Stimulated activated naive CD8-positive, alpha-beta T cell treated with anti-CD3 and anti-CD28 coated beads, Interleukin-15, Interleukin-2, amounts not matched to agents 100 ng/mL and 50 ng/mL, for 24 hours (primary cell): ENCODE measurements at regions not wholly inside any gene's neighbourhood (a gene's known extent, or its start where the extent isn't known, plus 50 kb on each side); places are given as distances from the start of the nearest gene placed in this dataset.

Experiments
- H3K27ac Mint-ChIP-seq: one replicate; pipeline ENCODE4 v1.8.0; 2021; ENCODE audit warnings: mild to moderate bottlenecking, mixed read lengths
- H3K27me3 Mint-ChIP-seq: one replicate; pipeline ENCODE4 v1.8.0; 2021; ENCODE audit warnings: mixed read lengths
- H3K36me3 Mint-ChIP-seq: one replicate; pipeline ENCODE4 v1.8.0; 2021; ENCODE audit warnings: low read depth, mixed read lengths
- H3K4me1 Mint-ChIP-seq: one replicate; pipeline ENCODE4 v1.8.0; 2021; ENCODE audit warnings: low read depth, mixed read lengths
- H3K4me3 Mint-ChIP-seq: one replicate; pipeline ENCODE4 v1.8.0; 2021; ENCODE audit warnings: mild to moderate bottlenecking, mixed read lengths
- H3K9me3 Mint-ChIP-seq: one replicate; pipeline ENCODE4 v1.8.0; 2021; ENCODE audit warnings: mixed read lengths

GRCh38 chr2:145020694-145021093, 500.8 kb upstream of the ZEB2 start:
- H3K27me3 Mint-ChIP-seq = peaks cover 3% of the 10 kb centered on the region
- H3K4me1 Mint-ChIP-seq = no peaks in the 10 kb centered on the region

GRCh38 chr2:145020139-145020538, 500.2 kb upstream of the ZEB2 start:
- H3K9me3 Mint-ChIP-seq = no peaks in the 10 kb centered on the region
- peaks cover 3% of the 10 kb centered on the region for H3K27me3 Mint-ChIP-seq
- no peaks in the 10 kb centered on the region for H3K36me3 Mint-ChIP-seq
- no peaks in the 10 kb centered on the region for H3K4me1 Mint-ChIP-seq
- no peak overlapping the region for H3K4me3 Mint-ChIP-seq
- no peak overlapping the region for H3K27ac Mint-ChIP-seq

More at GRCh38 chr2:145020694-145021093, 500.8 kb upstream of the ZEB2 start:
- no peak overlapping the region for H3K4me3 Mint-ChIP-seq
- no peaks in the 10 kb centered on the region for H3K36me3 Mint-ChIP-seq
- no peaks in the 10 kb centered on the region for H3K9me3 Mint-ChIP-seq
- no peak overlapping the region for H3K27ac Mint-ChIP-seq

DNA sequence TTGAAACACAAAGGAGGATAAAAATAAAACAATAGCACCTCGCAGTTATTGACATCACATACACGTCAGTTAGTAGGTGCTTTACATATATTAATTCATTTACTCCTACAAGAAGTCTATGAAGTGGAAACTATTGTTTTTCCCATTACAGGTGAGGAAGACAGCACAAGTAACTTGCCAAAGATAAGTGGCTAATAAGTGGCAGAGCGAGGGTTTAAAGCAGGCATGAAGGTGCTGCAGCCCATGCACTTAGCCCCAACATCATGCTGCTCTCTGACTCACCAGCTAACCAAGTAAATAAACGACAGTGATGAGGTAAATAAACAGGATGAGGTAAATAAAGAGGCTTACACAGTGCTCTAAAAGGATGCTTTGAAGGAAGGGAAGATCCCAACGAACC, 498.6 kb upstream of the ZEB2 start:
- no peak overlapping the region for H3K4me3 Mint-ChIP-seq
- H3K36me3 Mint-ChIP-seq = no peaks in the 10 kb centered on the region
- no peaks in the 10 kb centered on the region for H3K4me1 Mint-ChIP-seq
- H3K9me3 Mint-ChIP-seq = no peaks in the 10 kb centered on the region
- H3K27ac Mint-ChIP-seq = no peak overlapping the region
- peaks cover 3% of the 10 kb centered on the region for H3K27me3 Mint-ChIP-seq

DNA sequence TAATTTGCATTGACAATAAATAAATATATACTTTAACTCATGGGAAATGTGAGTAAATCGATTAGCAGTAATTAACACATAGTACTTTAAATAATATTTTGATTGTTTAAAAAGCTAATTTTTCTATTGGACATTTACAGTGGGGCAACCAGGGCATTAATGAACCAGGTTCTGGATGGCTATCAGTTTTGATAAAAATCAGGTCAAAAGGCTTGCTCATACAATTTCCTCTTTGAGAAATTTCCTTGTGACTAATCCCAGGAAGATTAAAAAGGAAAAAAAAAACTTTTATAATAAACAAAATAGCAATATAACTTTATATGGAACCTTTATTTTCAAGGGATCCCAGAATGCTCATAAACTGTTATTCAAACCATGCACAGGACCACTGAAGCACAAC, 497.2 kb upstream of the ZEB2 start:
- H3K27me3 Mint-ChIP-seq = peaks cover 3% of the 10 kb centered on the region
- no peaks in the 10 kb centered on the region for H3K4me1 Mint-ChIP-seq
- no peak overlapping the region for H3K4me3 Mint-ChIP-seq
- no peak overlapping the region for H3K27ac Mint-ChIP-seq
- no peaks in the 10 kb centered on the region for H3K9me3 Mint-ChIP-seq
- H3K36me3 Mint-ChIP-seq = no peaks in the 10 kb centered on the region

- Mint-ChIP-seq H3K9me3 (no peaks in the 10 kb centered on the region), H3K36me3 (no peaks in the 10 kb centered on the region), H3K27me3 (peaks cover 3% of the 10 kb centered on the region), H3K27ac (no peak overlapping the region), H3K4me3 (no peak overlapping the region), H3K4me1 (no peaks in the 10 kb centered on the region)
Measured at GRCh38 chr2:145016711-145017110, 496.8 kb upstream of the ZEB2 start.

DNA sequence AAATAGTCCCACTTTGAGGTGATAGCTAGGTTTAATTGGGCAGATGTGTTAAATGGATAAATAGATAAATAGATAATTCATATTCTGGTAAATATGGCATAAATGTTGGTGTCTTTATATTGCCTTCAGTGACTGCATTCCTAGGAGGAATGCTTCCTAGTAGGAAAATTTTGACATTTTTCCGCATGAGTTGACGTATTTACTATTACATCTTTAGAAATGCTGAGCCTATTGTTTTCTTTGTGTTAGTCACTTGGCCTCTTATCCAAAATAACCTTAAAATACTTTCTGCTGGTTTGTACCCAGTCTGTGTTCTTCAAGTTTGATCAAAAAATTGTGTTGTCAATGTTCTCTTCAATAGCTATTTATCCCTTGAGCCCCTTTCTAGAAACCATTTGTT, 495.6 kb upstream of the ZEB2 start:
- Mint-ChIP-seq H3K4me1 (no peaks in the 10 kb centered on the region), H3K4me3 (no peak overlapping the region), H3K27ac (no peak overlapping the region), H3K36me3 (no peaks in the 10 kb centered on the region), H3K9me3 (no peaks in the 10 kb centered on the region), H3K27me3 (peaks cover 3% of the 10 kb centered on the region)

GRCh38 chr2:145012806-145013205, 492.9 kb upstream of the ZEB2 start:
- Mint-ChIP-seq H3K4me3 (no peak overlapping the region), H3K4me1 (no peaks in the 10 kb centered on the region), H3K9me3 (no peaks in the 10 kb centered on the region), H3K36me3 (no peaks in the 10 kb centered on the region), H3K27ac (no peak overlapping the region), H3K27me3 (peaks cover 3% of the 10 kb centered on the region)

GRCh38 chr2:145012214-145012670, 492.3 kb upstream of the ZEB2 start:
- H3K4me3 Mint-ChIP-seq = no peak overlapping the region
- peaks cover 3% of the 10 kb centered on the region for H3K27me3 Mint-ChIP-seq
- no peaks in the 10 kb centered on the region for H3K4me1 Mint-ChIP-seq
- no peaks in the 10 kb centered on the region for H3K36me3 Mint-ChIP-seq
- H3K27ac Mint-ChIP-seq = no peak overlapping the region
- H3K9me3 Mint-ChIP-seq = no peaks in the 10 kb centered on the region

DNA sequence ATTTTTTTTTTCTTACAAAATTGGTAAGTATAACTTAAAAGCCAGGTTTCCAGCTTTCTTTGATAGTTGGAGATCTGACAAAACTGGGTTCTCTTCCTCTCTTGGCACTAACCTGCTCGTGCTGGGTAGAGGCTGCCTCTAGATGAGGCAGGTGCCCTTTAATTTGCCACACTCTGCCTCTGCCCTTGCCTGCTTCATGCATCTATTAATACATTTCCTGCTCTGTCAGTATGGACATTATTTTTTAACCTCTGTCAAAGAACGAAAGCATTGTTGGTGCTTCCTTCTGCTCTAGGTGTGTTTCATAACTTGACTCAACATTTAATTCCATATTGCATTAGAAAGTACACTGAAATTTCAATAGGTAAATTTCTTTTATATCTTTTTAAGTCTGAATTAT, 490.7 kb upstream of the ZEB2 start:
- no peak overlapping the region for H3K27ac Mint-ChIP-seq
- H3K27me3 Mint-ChIP-seq = no peaks in the 10 kb centered on the region
- no peaks in the 10 kb centered on the region for H3K36me3 Mint-ChIP-seq
- H3K4me3 Mint-ChIP-seq = no peak overlapping the region
- no peaks in the 10 kb centered on the region for H3K9me3 Mint-ChIP-seq
- H3K4me1 Mint-ChIP-seq = no peaks in the 10 kb centered on the region

- Mint-ChIP-seq H3K4me1 (no peaks in the 10 kb centered on the region), H3K27me3 (no peaks in the 10 kb centered on the region), H3K9me3 (no peaks in the 10 kb centered on the region), H3K27ac (no peak overlapping the region), H3K36me3 (no peaks in the 10 kb centered on the region), H3K4me3 (no peak overlapping the region)
Measured at GRCh38 chr2:145007960-145008263, 488.0 kb upstream of the ZEB2 start.

- H3K9me3 Mint-ChIP-seq = no peaks in the 10 kb centered on the region
- H3K27me3 Mint-ChIP-seq = no peaks in the 10 kb centered on the region
- H3K27ac Mint-ChIP-seq = no peak overlapping the region
- no peak overlapping the region for H3K4me3 Mint-ChIP-seq
- H3K4me1 Mint-ChIP-seq = no peaks in the 10 kb centered on the region
- H3K36me3 Mint-ChIP-seq = no peaks in the 10 kb centered on the region
Measured at GRCh38 chr2:145007093-145007959, 487.4 kb upstream of the ZEB2 start.

DNA sequence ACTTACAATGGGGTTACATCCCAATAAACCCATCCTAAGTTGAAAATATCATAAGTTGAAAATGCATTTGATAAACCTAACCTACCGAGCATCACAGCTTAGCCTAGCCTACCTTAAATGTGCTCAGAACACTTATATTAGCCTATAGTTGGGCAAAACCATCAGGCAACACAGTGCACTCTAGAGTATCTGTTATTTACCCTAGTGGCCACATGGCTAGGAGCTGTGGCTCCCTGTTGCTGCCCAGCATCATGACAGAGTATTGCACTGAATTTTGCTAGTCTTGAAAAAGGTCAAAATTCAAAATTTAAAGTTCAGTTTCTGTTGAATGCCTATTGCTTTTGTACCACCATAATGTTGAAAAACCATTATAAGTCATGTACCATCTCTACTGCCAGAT, 482.7 kb upstream of the ZEB2 start:
- Mint-ChIP-seq H3K4me3 (no peak overlapping the region), H3K27ac (no peak overlapping the region), H3K9me3 (no peaks in the 10 kb centered on the region), H3K27me3 (no peaks in the 10 kb centered on the region), H3K4me1 (no peaks in the 10 kb centered on the region), H3K36me3 (no peaks in the 10 kb centered on the region)

DNA sequence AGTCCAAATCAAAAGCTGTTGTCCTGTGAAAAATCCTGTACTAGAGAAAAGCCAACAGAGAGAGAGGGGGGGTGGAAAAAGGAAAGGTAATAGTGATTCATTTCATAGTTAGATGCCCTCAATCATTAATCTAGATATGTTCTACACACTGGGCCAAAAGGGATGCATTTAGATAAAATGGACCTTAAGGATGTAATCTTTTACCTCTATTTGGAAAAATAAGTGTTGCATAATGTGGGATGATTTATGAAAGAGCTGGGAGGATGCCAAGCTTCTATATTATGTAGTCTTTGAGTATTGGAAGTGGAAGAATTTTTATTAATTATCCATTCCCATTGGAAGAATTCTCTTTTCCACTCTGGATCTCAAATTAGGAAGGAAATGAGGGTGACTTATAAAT, 480.5 kb upstream of the ZEB2 start:
- Mint-ChIP-seq H3K4me1 (no peaks in the 10 kb centered on the region), H3K27me3 (no peaks in the 10 kb centered on the region), H3K36me3 (no peaks in the 10 kb centered on the region), H3K27ac (no peak overlapping the region), H3K4me3 (no peak overlapping the region), H3K9me3 (no peaks in the 10 kb centered on the region)

DNA sequence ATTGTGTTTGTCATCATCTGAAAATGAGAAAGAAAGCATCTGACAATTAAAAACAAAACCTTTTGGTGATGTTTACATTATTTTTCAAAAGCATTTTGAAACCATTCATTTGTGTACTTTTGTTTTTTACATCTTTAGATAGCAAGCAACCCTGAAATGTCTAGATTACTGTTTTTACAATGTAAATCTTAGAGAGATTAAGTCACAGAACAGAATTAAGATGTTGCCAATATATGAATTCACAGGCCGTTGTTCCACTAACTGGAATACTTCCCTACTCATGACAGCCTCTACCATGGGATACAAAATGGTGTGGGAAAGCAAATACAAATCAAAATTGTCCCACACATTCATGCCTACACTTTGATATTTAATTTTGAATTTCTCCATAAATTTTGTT, 480.0 kb upstream of the ZEB2 start:
- Mint-ChIP-seq H3K27ac (no peak overlapping the region), H3K27me3 (no peaks in the 10 kb centered on the region), H3K9me3 (no peaks in the 10 kb centered on the region), H3K36me3 (no peaks in the 10 kb centered on the region), H3K4me3 (no peak overlapping the region), H3K4me1 (no peaks in the 10 kb centered on the region)

DNA sequence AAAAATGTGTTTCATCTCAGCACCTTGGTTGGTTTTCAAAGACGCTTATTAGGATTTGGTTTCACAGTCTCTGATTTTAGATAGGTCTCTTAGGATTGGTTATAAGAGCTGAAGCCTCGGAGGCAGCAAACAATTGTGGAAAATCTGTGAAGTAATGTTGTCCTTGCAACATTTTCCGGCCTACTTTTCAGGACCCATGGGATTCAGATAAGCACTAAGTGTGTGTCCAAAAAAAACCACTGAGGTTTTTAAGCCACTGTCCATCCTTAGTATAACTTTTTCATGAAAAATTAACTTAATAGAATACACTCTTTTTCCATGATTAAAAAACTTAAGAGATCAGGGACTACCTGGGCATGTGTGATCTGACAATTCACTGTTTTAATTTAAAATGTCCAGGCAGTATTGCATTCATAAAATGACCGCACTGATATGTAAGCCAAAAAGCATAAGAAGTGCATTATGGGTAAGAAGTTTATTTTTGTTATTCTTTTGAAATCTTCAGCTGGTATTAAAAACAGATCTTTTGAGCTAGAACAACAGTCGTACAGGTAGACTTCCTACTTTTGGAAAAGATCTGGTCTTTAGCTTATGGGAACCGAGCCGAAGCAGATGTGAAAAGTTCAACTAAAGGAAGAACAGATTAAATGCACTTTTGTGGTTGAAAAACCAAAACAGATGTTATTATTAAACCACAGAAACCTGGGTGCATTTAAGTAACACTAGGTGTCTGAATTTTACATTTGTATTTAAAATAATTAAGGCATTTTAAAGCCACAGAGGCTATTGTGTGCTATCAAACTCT, 479.4 kb upstream of the ZEB2 start:
- Mint-ChIP-seq H3K27me3 (no peaks in the 10 kb centered on the region), H3K4me3 (no peak overlapping the region), H3K27ac (no peak overlapping the region)

More for the DNA sequence above, 479.4 kb upstream of the ZEB2 start:
- Mint-ChIP-seq H3K4me1 (no peaks in the 10 kb centered on the region), H3K9me3 (no peaks in the 10 kb centered on the region), H3K36me3 (no peaks in the 10 kb centered on the region)
